ENCODE measurements at regions not wholly inside any gene's neighbourhood (a gene's known extent, or its start where the extent isn't known, plus 50 kb on each side); places are given as distances from the start of the nearest gene placed in this dataset.

GRCh38 chr12:47560415-47560814 is 145.4 kb downstream of the RPAP3 start:
- DNase-seq (ENCODE audit: low spot score): no peak

GRCh38 chr12:47558625-47559345 is 147.0 kb downstream of the RPAP3 start:
- no peak for DNase-seq (ENCODE audit: low spot score)

GRCh38 chr12:47557386-47557785 is 148.4 kb downstream of the RPAP3 start:
- no peak for DNase-seq (ENCODE audit: low spot score)

- DNase-seq (ENCODE audit: low spot score): no peak
Observed at GRCh38 chr12:47556261-47557030, 149.4 kb downstream of the RPAP3 start.

GRCh38 chr12:47554046-47554653 is 151.7 kb downstream of the RPAP3 start:
- DNase-seq (ENCODE audit: low spot score): no peak

- DNase-seq (ENCODE audit: low spot score): no peak
Observed at GRCh38 chr12:47553266-47553665, 152.6 kb downstream of the RPAP3 start.

- no peak for DNase-seq (ENCODE audit: low spot score)
Observed at GRCh38 chr12:47551426-47551851, 154.4 kb downstream of the RPAP3 start.

- no peak for DNase-seq (ENCODE audit: low spot score)
Observed at GRCh38 chr12:47549258-47549657, 156.6 kb downstream of the RPAP3 start.

- DNase-seq (ENCODE audit: low spot score): no peak
Observed at GRCh38 chr12:47548401-47548800, 157.4 kb downstream of the RPAP3 start.

GRCh38 chr12:47547077-47547476 is 158.8 kb downstream of the RPAP3 start:
- peak; percentile 48 for DNase-seq (ENCODE audit: low spot score)

- no peak for DNase-seq (ENCODE audit: low spot score)
Observed at GRCh38 chr12:47545938-47546609, 159.8 kb downstream of the RPAP3 start.

GRCh38 chr12:47534695-47535094 is 171.1 kb downstream of the RPAP3 start:
- peak; percentile 8 for DNase-seq (ENCODE audit: low spot score)

- no peak for DNase-seq (ENCODE audit: low spot score)
Observed at GRCh38 chr12:47530050-47530449, 175.8 kb downstream of the RPAP3 start.

- DNase-seq (ENCODE audit: low spot score): no peak
Observed at GRCh38 chr12:47527816-47528215, 178.0 kb downstream of the RPAP3 start.

GRCh38 chr12:47520029-47520428 is 185.8 kb downstream of the RPAP3 start:
- DNase-seq (ENCODE audit: low spot score): no peak

GRCh38 chr12:47517122-47517521 is 188.7 kb downstream of the RPAP3 start:
- DNase-seq (ENCODE audit: low spot score): no peak

GRCh38 chr12:47509398-47509851 is 196.4 kb downstream of the RPAP3 start:
- DNase-seq (ENCODE audit: low spot score): no peak

- no peak for DNase-seq (ENCODE audit: low spot score)
Observed at GRCh38 chr12:47507221-47507620, 198.6 kb downstream of the RPAP3 start.

GRCh38 chr12:47504775-47505446 is 200.9 kb downstream of the RPAP3 start:
- no peak for DNase-seq (ENCODE audit: low spot score)

GRCh38 chr12:47493801-47494200 is 212.0 kb downstream of the RPAP3 start:
- DNase-seq (ENCODE audit: low spot score): no peak

- DNase-seq (ENCODE audit: low spot score): no peak
Observed at GRCh38 chr12:47491516-47492305, 214.1 kb downstream of the RPAP3 start.
